ENCODE measurements at regions not wholly inside any gene's neighbourhood (a gene's known extent, or its start where the extent isn't known, plus 50 kb on each side); places are given as distances from the start of the nearest gene placed in this dataset.

GRCh38 chr3:194816748-194817591 is 131.3 kb downstream of the FAM43A start:
- TF ChIP-seq POLR2A (IDR thresholded peaks at IDR 0.05; ENCODE audit: low read depth, low read length): no peak
- no peak for TF ChIP-seq TAF1 (IDR thresholded peaks at IDR 0.05; ENCODE audit: low read depth, low read length)

Measured in GM12891 (cell line).